ENCODE measurements at regions not wholly inside any gene's neighbourhood (a gene's known extent, or its start where the extent isn't known, plus 50 kb on each side); places are given as distances from the start of the nearest gene placed in this dataset.

- no peak for DNase-seq (ENCODE audit: low read depth)
- H3K4me3 ChIP-seq (ENCODE audit: low read depth, low read length) = no peak overlapping the region
- no peak for TF ChIP-seq POLR2A (IDR thresholded peaks at IDR 0.05; ENCODE audit: extremely low read depth, insufficient read length)
- TF ChIP-seq, protein P1, sequence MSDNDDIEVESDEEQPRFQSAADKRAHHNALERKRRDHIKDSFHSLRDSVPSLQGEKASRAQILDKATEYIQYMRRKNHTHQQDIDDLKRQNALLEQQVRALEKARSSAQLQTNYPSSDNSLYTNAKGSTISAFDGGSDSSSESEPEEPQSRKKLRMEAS (IDR thresholded peaks at IDR 0.05; ENCODE audit: low read depth, low read length) = no peak
Observed at GRCh38 chr2:173793709-173794565, 171.2 kb downstream of the SP3 start.

GRCh38 chr2:173797586-173798263 is 167.4 kb downstream of the SP3 start:
- DNase-seq (ENCODE audit: low read depth) = no peak
- H3K4me3 ChIP-seq (ENCODE audit: low read depth, low read length) = no peak overlapping the region
- no peak for TF ChIP-seq POLR2A (IDR thresholded peaks at IDR 0.05; ENCODE audit: extremely low read depth, insufficient read length)

DNA sequence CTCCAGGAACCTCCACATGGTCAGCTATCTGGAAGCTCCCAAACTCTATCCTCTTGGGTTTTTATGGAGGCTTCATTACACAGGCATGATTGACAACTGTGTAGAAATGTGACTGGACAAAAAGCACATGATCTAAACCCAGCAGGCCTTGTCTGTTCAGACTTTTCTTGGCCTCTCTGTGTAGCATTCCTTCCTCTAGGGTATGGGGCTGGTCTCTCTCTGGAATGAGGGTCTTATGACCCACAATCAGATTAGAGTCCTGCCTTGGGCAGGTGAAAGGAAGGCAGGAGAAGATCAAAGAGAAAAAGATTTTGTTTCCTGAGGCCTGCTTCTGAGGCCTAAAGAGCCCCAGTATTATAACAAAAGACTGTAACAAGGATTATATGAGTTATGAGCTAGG is 162.7 kb downstream of the SP3 start:
- no peak overlapping the region for H3K4me3 ChIP-seq (ENCODE audit: low read depth, low read length)
- TF ChIP-seq, protein P1 (IDR thresholded peaks at IDR 0.05; ENCODE audit: low read depth, low read length) = no peak
- TF ChIP-seq MYC (IDR thresholded peaks at IDR 0.05; ENCODE audit: low read depth, low read length) (no peak), POLR2A (IDR thresholded peaks at IDR 0.05; ENCODE audit: extremely low read depth, insufficient read length) (no peak), CTCF (IDR thresholded peaks at IDR 0.05; ENCODE audit: low read depth, low read length) (no peak)
- no peak for DNase-seq (ENCODE audit: low read depth)

GRCh38 chr2:173803449-173803848 is 161.7 kb downstream of the SP3 start:
- H3K4me3 ChIP-seq (ENCODE audit: low read depth, low read length) = no peak overlapping the region
- no peak for DNase-seq (ENCODE audit: low read depth)
- no peak for TF ChIP-seq POLR2A (IDR thresholded peaks at IDR 0.05; ENCODE audit: extremely low read depth, insufficient read length)
- TF ChIP-seq CTCF (IDR thresholded peaks at IDR 0.05; ENCODE audit: low read depth, low read length) = no peak
- no peak for TF ChIP-seq MYC (IDR thresholded peaks at IDR 0.05; ENCODE audit: low read depth, low read length)
- TF ChIP-seq, protein P1 (IDR thresholded peaks at IDR 0.05; ENCODE audit: low read depth, low read length) = no peak

DNA sequence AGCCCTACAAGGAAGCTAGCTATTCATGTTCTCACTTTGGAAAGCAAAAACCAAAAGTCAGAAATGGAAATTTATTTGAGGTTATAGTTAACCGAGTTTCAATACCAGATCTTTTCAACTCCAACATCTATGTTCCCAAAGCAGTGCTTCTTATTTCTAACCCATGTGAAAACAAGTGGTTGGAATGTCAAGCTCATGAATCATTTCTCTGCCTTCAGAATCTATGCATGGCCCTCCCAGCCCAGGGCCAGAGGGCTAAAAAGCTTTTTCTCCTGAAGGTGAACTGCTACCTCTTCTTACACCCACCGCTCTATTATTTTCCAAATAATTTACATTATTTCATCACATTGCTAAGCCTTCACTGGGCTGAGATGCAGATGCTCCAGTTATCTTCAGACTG is 158.4 kb downstream of the SP3 start:
- DNase-seq (ENCODE audit: low read depth) = no peak
- TF ChIP-seq POLR2A (IDR thresholded peaks at IDR 0.05; ENCODE audit: extremely low read depth, insufficient read length) = no peak
- TF ChIP-seq CTCF (IDR thresholded peaks at IDR 0.05; ENCODE audit: low read depth, low read length) = no peak
- TF ChIP-seq, protein P1 (IDR thresholded peaks at IDR 0.05; ENCODE audit: low read depth, low read length) = no peak
- TF ChIP-seq MYC (IDR thresholded peaks at IDR 0.05; ENCODE audit: low read depth, low read length) = no peak
- H3K4me3 ChIP-seq (ENCODE audit: low read depth, low read length) = no peak overlapping the region

- no peak overlapping the region for H3K4me3 ChIP-seq (ENCODE audit: low read depth, low read length)
- DNase-seq (ENCODE audit: low read depth) = no peak
- TF ChIP-seq POLR2A (IDR thresholded peaks at IDR 0.05; ENCODE audit: extremely low read depth, insufficient read length) (no peak), MYC (IDR thresholded peaks at IDR 0.05; ENCODE audit: low read depth, low read length) (no peak), CTCF (IDR thresholded peaks at IDR 0.05; ENCODE audit: low read depth, low read length) (no peak)
- TF ChIP-seq, protein P1 (IDR thresholded peaks at IDR 0.05; ENCODE audit: low read depth, low read length) = no peak
Observed at GRCh38 chr2:173808718-173809117, 156.5 kb downstream of the SP3 start.

All from NB4 (cell line).